Fibroblast of the aortic adventitia (primary cell): ENCODE measurements at regions not wholly inside any gene's neighbourhood (a gene's known extent, or its start where the extent isn't known, plus 50 kb on each side); places are given as distances from the start of the nearest gene placed in this dataset.

Source experiments
- DNase-seq: peaks from one replicate; pipeline ENCODE4 v3.0.0-alpha.2; 2010; ENCODE audit warnings: low read depth
- H3K4me3 ChIP-seq: 2 replicates; pipeline ENCODE4 v1.5.1; 2011; ENCODE audit warnings: low read depth, mild to moderate bottlenecking, control low read depth, low read length, moderate library complexity
- CTCF ChIP-seq: IDR thresholded peaks from 2 replicates; pipeline ENCODE4 v1.5.1; 2011; ENCODE audit warnings: mild to moderate bottlenecking, low read length, control low read depth, inconsistent platforms; ENCODE audit not compliant: insufficient read depth

DNA sequence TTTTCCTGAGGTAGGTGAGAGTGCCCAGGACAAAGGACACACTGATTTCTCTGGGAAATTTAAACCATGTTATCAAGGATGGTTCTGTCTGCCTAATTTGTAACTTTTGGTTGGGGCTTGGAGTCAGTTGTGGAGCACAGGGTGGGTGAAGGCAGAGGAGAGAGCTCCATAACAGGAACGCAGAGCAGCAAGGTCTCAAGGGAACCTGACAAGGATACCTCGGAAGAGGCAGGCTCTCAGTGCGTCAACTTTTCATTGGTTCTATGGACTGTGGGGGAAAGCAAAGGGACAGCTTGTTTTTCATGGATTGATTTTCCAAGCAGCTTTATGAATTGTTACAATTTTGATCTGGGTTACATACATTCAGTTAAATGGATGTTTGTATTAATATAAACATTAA lies 110.4 kb downstream of the SLIT2 start:
- TF ChIP-seq CTCF = no peak
- DNase-seq = no peak
- no peak overlapping the region for H3K4me3 ChIP-seq

- no peak for TF ChIP-seq CTCF
- no peak for DNase-seq
- no peak overlapping the region for H3K4me3 ChIP-seq
Observed at GRCh38 chr4:20364969-20365368, 113.3 kb downstream of the SLIT2 start.

GRCh38 chr4:20367446-20367845 lies 115.7 kb downstream of the SLIT2 start:
- H3K4me3 ChIP-seq = no peak overlapping the region
- no peak for DNase-seq
- no peak for TF ChIP-seq CTCF

DNA sequence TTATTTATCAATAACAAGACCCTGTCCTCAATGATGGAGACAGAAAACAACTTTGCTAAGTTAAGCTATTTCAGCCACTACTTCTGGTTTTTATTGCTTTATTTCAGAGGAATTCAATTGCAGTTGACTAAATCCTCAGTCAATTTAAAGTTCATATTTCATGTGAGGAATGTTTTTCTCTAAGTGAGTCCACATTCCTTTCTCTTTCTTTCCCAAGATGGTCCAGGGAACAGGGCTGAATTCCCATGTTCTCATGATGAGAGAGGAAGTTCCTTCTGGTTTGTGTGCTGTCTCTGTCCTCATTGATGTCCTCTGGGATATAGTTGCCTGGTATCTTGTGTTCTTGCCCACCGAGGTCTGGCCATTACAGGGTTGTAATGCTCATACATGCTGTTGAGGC lies 117.2 kb downstream of the SLIT2 start:
- peak; percentile 70 for DNase-seq
- no peak for TF ChIP-seq CTCF
- no peak overlapping the region for H3K4me3 ChIP-seq

DNA sequence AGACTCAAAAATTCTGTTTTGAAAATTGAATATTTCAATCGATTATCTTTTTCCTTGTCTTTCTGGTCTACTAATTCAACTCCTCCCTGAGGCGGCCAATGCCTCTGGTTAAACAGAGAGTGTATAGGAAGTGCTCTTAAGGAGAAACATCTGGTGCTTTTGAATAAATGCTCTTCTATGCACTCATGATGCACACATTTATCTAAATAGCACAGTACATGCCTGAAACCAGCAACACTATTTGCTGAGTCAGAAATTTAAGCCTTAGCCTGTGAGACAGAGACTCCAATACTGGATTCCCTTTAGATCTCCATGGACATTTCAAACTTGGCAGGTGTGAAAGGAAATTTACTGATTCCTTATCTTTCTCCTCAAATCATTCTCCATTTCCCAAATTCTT lies 118.6 kb downstream of the SLIT2 start:
- no peak for TF ChIP-seq CTCF
- no peak overlapping the region for H3K4me3 ChIP-seq
- DNase-seq = peak; percentile 73

- no peak overlapping the region for H3K4me3 ChIP-seq
- DNase-seq = no peak
- no peak for TF ChIP-seq CTCF
Observed at GRCh38 chr4:20376070-20376469, 124.4 kb downstream of the SLIT2 start.

DNA sequence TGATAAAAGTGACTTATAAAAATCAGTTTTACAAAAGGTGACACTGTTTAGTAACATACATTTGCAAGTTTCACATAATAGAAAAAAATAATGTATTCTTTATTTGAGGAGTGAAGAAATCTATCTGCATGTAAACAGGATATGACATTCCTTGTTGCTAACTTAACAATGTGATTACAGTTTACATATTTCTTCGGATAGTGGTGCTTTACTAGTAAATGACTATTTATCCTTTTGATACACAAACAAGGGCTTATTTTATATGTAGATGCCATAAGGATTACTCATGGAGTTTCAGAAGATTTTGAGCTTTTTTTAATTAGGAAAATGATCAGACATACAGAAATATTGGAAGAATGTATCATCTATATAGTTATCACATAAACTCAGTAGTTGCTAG lies 126.5 kb downstream of the SLIT2 start:
- no peak for DNase-seq
- no peak for TF ChIP-seq CTCF
- H3K4me3 ChIP-seq = no peak overlapping the region
